CD4-positive, alpha-beta T cell treated with Interleukin-15 for 4 hours (primary cell): ENCODE measurements at regions not wholly inside any gene's neighbourhood (a gene's known extent, or its start where the extent isn't known, plus 50 kb on each side); places are given as distances from the start of the nearest gene placed in this dataset.
A peak's percentile ranks its signal among the peaks of the same experiment; 100 is the strongest.
"Not testable (repeated sequence)": the region's sequence is repeated elsewhere in the genome, so short reads cannot be mapped to it uniquely, and the experiment has no call there.

Experiments
- DNase-seq: peaks from one replicate; pipeline ENCODE4 v3.0.0-alpha.2; 2020; ENCODE audit warnings: low spot score

- DNase-seq: no peak
Observed at GRCh38 chr10:53650794-53651193, 878.2 kb upstream of the MBL2 start.

- DNase-seq: not testable (repeated sequence)
Observed at GRCh38 chr10:53647221-53647620, 874.6 kb upstream of the MBL2 start.

- DNase-seq: no peak
Observed at GRCh38 chr10:53646525-53646924, 873.9 kb upstream of the MBL2 start.

- no peak for DNase-seq
Observed at GRCh38 chr10:53645951-53646350, 873.4 kb upstream of the MBL2 start.

GRCh38 chr10:53638006-53638405 is 865.4 kb upstream of the MBL2 start:
- no peak for DNase-seq

- DNase-seq: no peak
Observed at GRCh38 chr10:53624722-53625121, 852.1 kb upstream of the MBL2 start.

GRCh38 chr10:53622201-53622600 is 849.6 kb upstream of the MBL2 start:
- no peak for DNase-seq

- no peak for DNase-seq
Observed at GRCh38 chr10:53619671-53620070, 847.1 kb upstream of the MBL2 start.

GRCh38 chr10:53607691-53608090 is 835.1 kb upstream of the MBL2 start:
- DNase-seq: no peak

GRCh38 chr10:53606981-53607380 is 834.4 kb upstream of the MBL2 start:
- DNase-seq: no peak

GRCh38 chr10:53601260-53601875 is 828.8 kb upstream of the MBL2 start:
- peak; percentile 0 for DNase-seq

- no peak for DNase-seq
Observed at GRCh38 chr10:53598914-53599313, 826.3 kb upstream of the MBL2 start.

GRCh38 chr10:53597835-53598251 is 825.3 kb upstream of the MBL2 start:
- no peak for DNase-seq

GRCh38 chr10:53580465-53580864 is 807.9 kb upstream of the MBL2 start:
- DNase-seq: no peak

GRCh38 chr10:53579773-53580172 is 807.2 kb upstream of the MBL2 start:
- DNase-seq: no peak

GRCh38 chr10:53574024-53574423 is 801.4 kb upstream of the MBL2 start:
- DNase-seq: no peak

- DNase-seq: no peak
Observed at GRCh38 chr10:53573498-53573897, 800.9 kb upstream of the MBL2 start.

- DNase-seq: no peak
Observed at GRCh38 chr10:53572799-53573198, 800.2 kb upstream of the MBL2 start.

- DNase-seq: no peak
Observed at GRCh38 chr10:53570221-53570620, 797.6 kb upstream of the MBL2 start.

GRCh38 chr10:53569455-53569854 is 796.9 kb upstream of the MBL2 start:
- no peak for DNase-seq

- no peak for DNase-seq
Observed at GRCh38 chr10:53548664-53549063, 776.1 kb upstream of the MBL2 start.

- no peak for DNase-seq
Observed at GRCh38 chr10:53547364-53547763, 774.8 kb upstream of the MBL2 start.

- DNase-seq: no peak
Observed at GRCh38 chr10:53543410-53543809, 770.8 kb upstream of the MBL2 start.

- DNase-seq: no peak
Observed at GRCh38 chr10:53537508-53537907, 764.9 kb upstream of the MBL2 start.

GRCh38 chr10:53536322-53536721 is 763.7 kb upstream of the MBL2 start:
- DNase-seq: no peak
